HEK293T (cell line): ENCODE measurements at regions not wholly inside any gene's neighbourhood (a gene's known extent, or its start where the extent isn't known, plus 50 kb on each side); places are given as distances from the start of the nearest gene placed in this dataset.

Experiments
- ARNT ChIP-seq: fragments of 450-650 bp; IDR thresholded peaks from 2 replicates; pipeline ENCODE4 v1.6.1; 2017; ENCODE audit warnings: mild to moderate bottlenecking
- BHLHE40 ChIP-seq: fragments of 450-650 bp; IDR thresholded peaks from 2 replicates; pipeline ENCODE4 v1.6.1; 2016; ENCODE audit warnings: mild to moderate bottlenecking, moderate library complexity, borderline replicate concordance
- ELF4 ChIP-seq: fragments of 450-650 bp; IDR thresholded peaks from 2 replicates; pipeline ENCODE4 v1.6.1; 2017; ENCODE audit warnings: antibody characterized with exemption
- FOXA1 ChIP-seq: fragments of 450-650 bp; IDR thresholded peaks from 2 replicates; pipeline ENCODE4 v1.6.1; 2016; ENCODE audit warnings: mild to moderate bottlenecking
- FOXK2 ChIP-seq: fragments of 450-650 bp; IDR thresholded peaks from 2 replicates; pipeline ENCODE4 v1.6.1; 2016; ENCODE audit warnings: mild to moderate bottlenecking
- FOXM1 ChIP-seq: fragments of 450-650 bp; IDR thresholded peaks from 2 replicates; pipeline ENCODE4 v1.6.1; 2017; ENCODE audit warnings: mild to moderate bottlenecking, borderline replicate concordance
- LEF1 ChIP-seq: fragments of 450-650 bp; IDR thresholded peaks from 2 replicates; pipeline ENCODE4 v1.6.1; 2017; ENCODE audit warnings: mild to moderate bottlenecking, borderline replicate concordance
- SP1 ChIP-seq: fragments of 450-650 bp; IDR thresholded peaks from 2 replicates; pipeline ENCODE4 v1.6.1; 2017
- SUZ12 ChIP-seq: fragments of 450-650 bp; IDR thresholded peaks from 2 replicates; pipeline ENCODE4 v1.6.1; 2016; ENCODE audit warnings: mild to moderate bottlenecking
- ZNF384 ChIP-seq: fragments of 450-650 bp; IDR thresholded peaks from 2 replicates; pipeline ENCODE4 v1.6.1; 2016

DNA sequence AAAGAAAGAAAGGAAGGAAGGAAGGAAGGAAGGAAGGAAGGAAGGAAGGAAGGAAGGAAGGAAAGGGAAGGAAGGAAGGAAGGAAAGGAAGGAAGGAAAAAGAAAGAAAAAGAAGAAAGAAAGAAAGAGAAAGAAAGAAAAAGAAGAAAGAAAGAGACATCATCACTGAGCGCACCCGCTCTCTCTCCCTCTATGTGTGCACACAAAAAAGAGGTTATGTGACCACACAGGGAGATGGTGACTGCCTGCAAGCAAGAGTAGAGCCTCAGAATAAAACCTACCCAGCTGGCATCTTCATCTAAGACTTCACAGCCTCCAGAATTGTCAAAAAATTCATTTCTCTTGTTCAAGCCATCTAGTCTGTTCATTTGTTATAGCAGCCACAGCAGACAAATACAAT lies 1307.4 kb upstream of the ACVR2A start:
- TF ChIP-seq ARNT (no peak), ELF4 (no peak), ZNF384 (no peak), FOXM1 (no peak), FOXK2 (no peak), FOXA1 (no peak), SUZ12 (no peak), SP1 (no peak), BHLHE40 (no peak), LEF1 (no peak)
